ENCODE measurements at regions not wholly inside any gene's neighbourhood (a gene's known extent, or its start where the extent isn't known, plus 50 kb on each side); places are given as distances from the start of the nearest gene placed in this dataset.

DNA sequence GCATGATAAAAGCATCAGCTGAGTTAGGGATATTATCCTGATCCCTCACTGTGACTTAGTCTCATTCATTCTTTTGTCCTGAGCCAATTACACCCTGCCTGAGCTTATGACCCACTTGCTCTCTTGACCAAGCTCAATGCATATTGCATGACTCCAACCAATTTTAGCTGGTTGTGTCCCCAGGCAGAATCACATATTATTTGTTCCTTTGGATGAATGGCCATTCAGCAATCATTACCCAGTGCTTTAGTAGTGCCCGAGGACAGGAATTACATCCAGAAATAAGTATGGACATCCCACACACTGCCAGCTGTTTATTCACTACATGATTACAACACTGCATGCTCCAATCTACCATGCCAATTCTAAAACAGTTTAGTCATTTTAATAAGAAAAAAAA lies 322.5 kb downstream of the ZBBX start:
- in situ Hi-C loops (cut with HindIII; ENCODE audit: low pct_unique_long_range_greater_than_20kb, low sequenced_read_pairs) (no loop called here), intact Hi-C loops (cut with micrococcal nuclease; ENCODE audit: unreplicated experiment) (no loop called here)
- no peaks in the 10 kb centered on the region; the same call in 1 of the 2 replicates for H3K9me3 ChIP-seq (ENCODE audit: control insufficient read depth, insufficient read depth, low read depth, low read length)
- H3K36me3 ChIP-seq (ENCODE audit: control insufficient read depth, insufficient read depth, low read length) = no peaks in the 10 kb centered on the region
- POLR2A ChIA-PET = interaction anchor here (0.5 kb wide), 1 partner anchor 267 kb away, joined by 3 read pairs; no protein-coding TSS in a partner anchor
- TF ChIP-seq, protein P1, sequence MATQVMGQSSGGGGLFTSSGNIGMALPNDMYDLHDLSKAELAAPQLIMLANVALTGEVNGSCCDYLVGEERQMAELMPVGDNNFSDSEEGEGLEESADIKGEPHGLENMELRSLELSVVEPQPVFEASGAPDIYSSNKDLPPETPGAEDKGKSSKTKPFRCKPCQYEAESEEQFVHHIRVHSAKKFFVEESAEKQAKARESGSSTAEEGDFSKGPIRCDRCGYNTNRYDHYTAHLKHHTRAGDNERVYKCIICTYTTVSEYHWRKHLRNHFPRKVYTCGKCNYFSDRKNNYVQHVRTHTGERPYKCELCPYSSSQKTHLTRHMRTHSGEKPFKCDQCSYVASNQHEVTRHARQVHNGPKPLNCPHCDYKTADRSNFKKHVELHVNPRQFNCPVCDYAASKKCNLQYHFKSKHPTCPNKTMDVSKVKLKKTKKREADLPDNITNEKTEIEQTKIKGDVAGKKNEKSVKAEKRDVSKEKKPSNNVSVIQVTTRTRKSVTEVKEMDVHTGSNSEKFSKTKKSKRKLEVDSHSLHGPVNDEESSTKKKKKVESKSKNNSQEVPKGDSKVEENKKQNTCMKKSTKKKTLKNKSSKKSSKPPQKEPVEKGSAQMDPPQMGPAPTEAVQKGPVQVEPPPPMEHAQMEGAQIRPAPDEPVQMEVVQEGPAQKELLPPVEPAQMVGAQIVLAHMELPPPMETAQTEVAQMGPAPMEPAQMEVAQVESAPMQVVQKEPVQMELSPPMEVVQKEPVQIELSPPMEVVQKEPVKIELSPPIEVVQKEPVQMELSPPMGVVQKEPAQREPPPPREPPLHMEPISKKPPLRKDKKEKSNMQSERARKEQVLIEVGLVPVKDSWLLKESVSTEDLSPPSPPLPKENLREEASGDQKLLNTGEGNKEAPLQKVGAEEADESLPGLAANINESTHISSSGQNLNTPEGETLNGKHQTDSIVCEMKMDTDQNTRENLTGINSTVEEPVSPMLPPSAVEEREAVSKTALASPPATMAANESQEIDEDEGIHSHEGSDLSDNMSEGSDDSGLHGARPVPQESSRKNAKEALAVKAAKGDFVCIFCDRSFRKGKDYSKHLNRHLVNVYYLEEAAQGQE (IDR thresholded peaks at IDR 0.05; ENCODE audit: insufficient read depth in 1 of 2, low read depth in 2 of 2, low read length in 1 of 2) = no peak
- TF ChIP-seq, protein P2, sequence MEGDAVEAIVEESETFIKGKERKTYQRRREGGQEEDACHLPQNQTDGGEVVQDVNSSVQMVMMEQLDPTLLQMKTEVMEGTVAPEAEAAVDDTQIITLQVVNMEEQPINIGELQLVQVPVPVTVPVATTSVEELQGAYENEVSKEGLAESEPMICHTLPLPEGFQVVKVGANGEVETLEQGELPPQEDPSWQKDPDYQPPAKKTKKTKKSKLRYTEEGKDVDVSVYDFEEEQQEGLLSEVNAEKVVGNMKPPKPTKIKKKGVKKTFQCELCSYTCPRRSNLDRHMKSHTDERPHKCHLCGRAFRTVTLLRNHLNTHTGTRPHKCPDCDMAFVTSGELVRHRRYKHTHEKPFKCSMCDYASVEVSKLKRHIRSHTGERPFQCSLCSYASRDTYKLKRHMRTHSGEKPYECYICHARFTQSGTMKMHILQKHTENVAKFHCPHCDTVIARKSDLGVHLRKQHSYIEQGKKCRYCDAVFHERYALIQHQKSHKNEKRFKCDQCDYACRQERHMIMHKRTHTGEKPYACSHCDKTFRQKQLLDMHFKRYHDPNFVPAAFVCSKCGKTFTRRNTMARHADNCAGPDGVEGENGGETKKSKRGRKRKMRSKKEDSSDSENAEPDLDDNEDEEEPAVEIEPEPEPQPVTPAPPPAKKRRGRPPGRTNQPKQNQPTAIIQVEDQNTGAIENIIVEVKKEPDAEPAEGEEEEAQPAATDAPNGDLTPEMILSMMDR (IDR thresholded peaks at IDR 0.05) = no peak
- TF ChIP-seq SIN3A (IDR thresholded peaks at IDR 0.05; ENCODE audit: borderline replicate concordance, insufficient read depth, low read depth, low read length) = no peak
- no peak for TF ChIP-seq POLR2AphosphoS5 (IDR thresholded peaks at IDR 0.05; ENCODE audit: low read depth, low read length)
- TF ChIP-seq TCF7L2 (IDR thresholded peaks at IDR 0.05; ENCODE audit: low read depth, low read length) = no peak
- DNase-seq (ENCODE audit: low read depth, low spot score) = no peak
- H3K4me3 ChIP-seq (ENCODE audit: low read depth in 2 of 2, low read length in 2 of 2) = no peak overlapping the region
- BruUV-seq (replicated peaks) = no TSS peak
- H3K27ac ChIP-seq (ENCODE audit: low read length) = no peak overlapping the region
- no peaks in the 10 kb centered on the region for H3K4me1 ChIP-seq (ENCODE audit: control insufficient read depth, insufficient read depth, low read length)
- no peak for ATAC-seq
- H3K27me3 ChIP-seq (ENCODE audit: control insufficient read depth, insufficient read depth, low read length) = no peaks in the 10 kb centered on the region
- CTCF ChIA-PET = no interaction called here

DNA sequence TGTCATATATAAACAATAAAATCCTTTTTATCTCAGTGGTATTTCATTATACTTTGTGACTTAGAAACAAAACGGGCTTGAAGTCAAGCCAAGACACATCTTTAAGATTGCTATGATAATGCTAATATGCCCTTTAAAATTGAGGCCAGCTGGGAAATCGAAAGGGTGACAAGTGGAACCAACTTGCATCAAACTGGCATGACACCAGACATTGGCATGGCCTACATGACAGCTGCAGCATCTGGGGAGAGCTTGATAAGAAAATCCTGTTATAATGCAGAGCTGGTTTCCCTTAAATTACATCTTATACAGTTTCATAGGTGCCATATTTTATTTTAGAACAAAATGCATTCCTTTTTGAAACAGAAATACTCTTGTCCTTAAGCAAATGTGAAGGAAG lies 325.2 kb downstream of the ZBBX start:
- DNase-seq (ENCODE audit: low read depth, low spot score) (no peak), ATAC-seq (no peak)
- no TSS peak for BruUV-seq (replicated peaks)
- Histone ChIP-seq H3K9me3 (ENCODE audit: control insufficient read depth, insufficient read depth, low read depth, low read length) (no peaks in the 10 kb centered on the region; the same call in 1 of the 2 replicates), H3K4me3 (ENCODE audit: low read depth in 2 of 2, low read length in 2 of 2) (no peak overlapping the region), H3K27ac (ENCODE audit: low read length) (no peak overlapping the region), H3K27me3 (ENCODE audit: control insufficient read depth, insufficient read depth, low read length) (no peaks in the 10 kb centered on the region), H3K4me1 (ENCODE audit: control insufficient read depth, insufficient read depth, low read length) (no peaks in the 10 kb centered on the region), H3K36me3 (ENCODE audit: control insufficient read depth, insufficient read depth, low read length) (no peaks in the 10 kb centered on the region)
- ChIA-PET CTCF (no interaction called here), POLR2A (no interaction called here)
- intact Hi-C loops (cut with micrococcal nuclease; ENCODE audit: unreplicated experiment) = no loop called here
- TF ChIP-seq SIN3A (IDR thresholded peaks at IDR 0.05; ENCODE audit: borderline replicate concordance, insufficient read depth, low read depth, low read length) = no peak
- TF ChIP-seq, protein P1 (IDR thresholded peaks at IDR 0.05; ENCODE audit: insufficient read depth in 1 of 2, low read depth in 2 of 2, low read length in 1 of 2) = no peak
- TF ChIP-seq, protein P2 (IDR thresholded peaks at IDR 0.05) = no peak
- no peak for TF ChIP-seq POLR2AphosphoS5 (IDR thresholded peaks at IDR 0.05; ENCODE audit: low read depth, low read length)
- TF ChIP-seq TCF7L2 (IDR thresholded peaks at IDR 0.05; ENCODE audit: low read depth, low read length) = no peak
- in situ Hi-C loops (cut with HindIII; ENCODE audit: low pct_unique_long_range_greater_than_20kb, low sequenced_read_pairs) = no loop called here
